Stimulated activated CD4-positive, alpha-beta T cell treated with anti-CD3 and anti-CD28 coated beads, TNF-alpha, amount 100 ng/mL, for 1 hour (primary cell): ENCODE measurements at regions not wholly inside any gene's neighbourhood (a gene's known extent, or its start where the extent isn't known, plus 50 kb on each side); places are given as distances from the start of the nearest gene placed in this dataset.
"Not testable (repeated sequence)": the region's sequence is repeated elsewhere in the genome, so short reads cannot be mapped to it uniquely, and the experiment has no call there.

Experiments used
- DNase-seq, 3 donors: peaks; one replicate each; pipeline ENCODE4 v3.0.0-alpha.2; 2020; ENCODE audit warnings: low read depth in 3 of 3, low spot score in 1 of 3

DNA sequence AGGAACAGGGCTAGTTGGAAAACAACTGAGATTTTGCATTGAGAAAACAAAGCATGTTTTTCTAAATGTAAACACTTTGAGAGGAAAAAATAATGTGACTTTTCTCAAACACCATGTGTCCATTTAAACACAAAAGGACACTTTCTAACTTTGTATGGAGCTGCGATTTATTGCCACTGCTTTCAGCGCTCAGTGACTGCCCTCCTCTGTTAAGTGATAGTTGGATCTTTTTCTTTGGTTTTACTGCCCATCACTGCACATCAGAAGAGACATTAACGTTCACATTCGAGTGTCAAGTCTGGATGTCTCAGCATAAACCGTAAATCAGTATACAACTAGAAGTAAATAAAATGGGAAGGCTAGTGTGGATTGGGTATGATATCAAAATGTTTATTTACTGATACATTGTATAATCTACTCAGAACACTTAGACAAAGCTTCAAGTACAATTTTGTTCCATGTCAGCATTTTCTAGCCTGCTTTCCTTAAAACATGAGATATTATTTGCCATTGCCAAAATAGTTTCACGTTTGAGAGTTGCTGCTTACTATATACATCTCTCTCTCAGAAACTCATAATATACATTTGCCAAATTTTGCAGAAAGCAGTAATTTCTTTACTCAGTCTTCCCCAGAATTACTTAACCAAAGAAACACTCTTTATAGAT lies 237.6 kb downstream of the IKZF2 start:
- no peak for DNase-seq

DNA sequence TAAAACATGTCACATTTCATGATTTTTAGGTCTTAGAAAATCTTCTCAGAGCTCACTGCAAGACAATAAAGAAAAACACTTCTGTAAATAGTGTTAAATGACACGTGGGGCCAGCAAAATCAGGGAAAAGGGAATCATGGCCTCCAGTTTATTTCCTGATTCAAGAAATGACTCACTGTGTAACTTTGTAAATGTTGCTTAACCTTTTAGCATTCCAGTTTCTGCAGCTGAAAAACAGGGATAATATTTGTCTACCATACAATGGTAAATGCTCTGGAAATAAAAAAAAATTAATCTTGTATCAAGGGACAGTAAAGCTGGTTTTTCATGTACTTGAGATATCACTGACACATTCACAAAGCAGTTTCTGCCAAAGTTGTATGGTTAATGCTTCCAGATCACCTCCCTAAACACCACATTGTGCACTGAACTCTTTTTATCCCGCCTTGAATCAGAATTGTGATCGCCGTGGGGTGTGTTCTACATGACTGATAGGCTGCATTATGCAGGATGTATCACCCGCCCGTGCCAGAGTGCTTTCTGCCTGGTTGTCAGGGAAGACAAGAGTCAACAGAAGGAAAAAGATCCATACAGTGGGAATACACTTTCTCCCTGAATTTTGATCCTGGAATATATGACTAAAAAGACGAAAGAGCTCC lies 238.8 kb downstream of the IKZF2 start:
- DNase-seq: no peak

DNA sequence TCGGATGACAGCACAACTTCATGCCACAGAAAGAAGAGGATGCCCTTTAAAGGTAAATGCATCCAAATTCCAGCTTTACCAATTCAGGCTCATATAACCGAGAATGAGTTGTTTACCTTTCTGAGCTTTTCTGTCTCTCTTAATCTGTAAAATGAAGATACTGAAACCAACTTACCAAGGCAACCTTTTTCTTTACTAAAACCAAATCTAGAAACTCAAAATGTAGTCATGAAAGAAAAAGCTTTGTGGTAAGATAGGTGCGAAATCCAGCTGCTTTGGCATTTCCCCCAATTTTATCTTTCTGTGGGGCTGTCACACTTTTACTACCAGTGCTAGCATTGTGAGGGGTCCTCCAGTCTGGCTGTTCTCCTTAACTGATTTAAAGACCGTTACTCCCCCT lies 240.4 kb downstream of the IKZF2 start:
- DNase-seq: no peak

DNA sequence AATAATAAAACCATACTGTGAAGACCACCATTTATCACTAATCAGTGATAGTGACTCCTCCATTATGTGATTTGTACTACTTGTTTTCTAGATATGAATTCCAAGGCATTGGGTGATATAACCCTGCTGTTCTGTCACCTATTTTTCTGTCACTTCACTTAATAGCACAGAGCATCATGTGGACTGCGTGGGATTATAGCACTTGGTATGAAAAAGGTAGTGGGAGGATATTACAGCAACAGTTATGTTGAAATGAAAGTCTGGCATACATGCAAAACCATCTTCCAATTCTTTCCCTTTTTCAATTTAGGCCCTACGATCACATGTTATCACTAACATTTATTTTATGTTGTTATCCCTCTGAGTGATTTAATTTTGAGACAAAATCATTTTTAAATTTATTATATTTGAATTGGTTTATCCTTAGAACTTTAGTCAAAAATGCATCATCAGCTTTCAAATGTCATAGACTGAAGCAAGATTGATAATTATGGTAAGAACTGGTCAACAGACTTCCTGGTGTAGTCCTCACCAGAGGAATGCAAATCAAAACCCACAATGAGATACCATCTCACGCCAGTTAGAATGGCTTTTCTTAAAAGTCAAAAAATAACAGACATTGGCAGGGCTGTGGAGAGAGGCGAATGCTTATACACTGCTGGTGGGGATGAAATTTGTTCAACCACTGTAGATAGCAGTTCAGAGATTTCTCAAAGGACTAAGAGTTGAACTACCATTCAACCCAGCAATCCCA lies 242.6 kb downstream of the IKZF2 start:
- DNase-seq: no peak

DNA sequence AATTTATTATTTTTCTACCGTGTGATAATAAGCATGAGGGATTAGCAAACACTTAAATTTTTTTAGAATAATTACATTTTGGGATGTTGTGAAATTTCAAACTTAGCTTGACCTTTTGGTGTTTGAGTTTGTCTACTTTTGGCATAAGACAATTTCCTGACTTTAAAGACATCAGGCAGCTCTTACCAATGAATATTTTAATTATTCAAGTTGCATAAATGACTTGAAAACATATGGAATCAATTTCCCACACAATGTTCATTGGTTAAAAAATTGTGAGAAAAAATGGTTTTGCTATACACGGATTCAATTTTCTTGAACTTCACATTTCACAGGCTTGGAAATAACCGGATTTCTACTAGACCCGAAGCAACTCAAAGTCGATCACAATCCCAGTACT lies 243.4 kb downstream of the IKZF2 start:
- no peak for DNase-seq

DNA sequence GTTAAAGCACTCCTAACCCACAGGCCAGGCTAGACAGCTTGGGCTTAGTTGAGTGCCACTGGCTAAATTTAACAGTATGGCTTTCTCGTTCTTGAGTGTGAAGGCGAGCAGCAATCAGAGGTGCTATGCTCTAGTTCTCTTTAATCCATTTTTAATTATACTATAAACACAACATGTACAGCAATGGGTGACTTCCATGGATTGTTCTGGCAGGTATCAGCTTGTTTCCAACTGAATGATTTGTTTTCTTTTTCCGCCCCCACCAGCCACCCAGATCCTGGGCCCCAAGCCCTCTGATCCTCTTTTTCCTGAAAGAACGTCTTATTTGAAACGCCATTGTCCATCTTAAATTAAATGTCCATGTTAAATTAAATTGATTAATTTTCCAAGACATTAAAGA lies 244.8 kb downstream of the IKZF2 start:
- no peak for DNase-seq

DNA sequence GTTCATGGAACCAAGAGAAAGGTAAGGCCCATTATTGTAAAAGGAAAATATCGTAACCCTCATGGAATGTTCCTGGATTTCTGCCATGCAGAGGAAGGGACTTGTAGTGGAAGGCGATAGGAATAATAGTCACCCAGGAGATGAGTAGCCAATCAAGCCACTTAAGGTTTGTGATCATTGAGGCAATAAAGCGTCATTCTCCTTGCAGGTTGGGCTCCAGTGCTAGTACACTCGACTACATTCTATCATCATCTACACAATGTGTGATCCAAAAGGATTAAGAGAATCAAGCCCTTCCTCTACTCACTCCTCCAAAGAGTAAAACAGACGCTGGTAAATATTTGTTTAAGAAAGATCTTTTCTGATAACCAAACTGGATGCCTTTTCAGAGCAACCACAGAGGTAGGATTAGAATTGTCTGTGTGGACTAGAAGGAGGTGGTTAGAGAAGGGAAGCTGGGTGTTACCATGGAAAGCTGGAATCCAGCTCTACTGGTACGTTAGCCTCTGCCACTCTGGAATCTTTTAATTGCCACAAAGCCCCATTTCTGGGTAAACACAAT lies 245.7 kb downstream of the IKZF2 start:
- no peak for DNase-seq

DNA sequence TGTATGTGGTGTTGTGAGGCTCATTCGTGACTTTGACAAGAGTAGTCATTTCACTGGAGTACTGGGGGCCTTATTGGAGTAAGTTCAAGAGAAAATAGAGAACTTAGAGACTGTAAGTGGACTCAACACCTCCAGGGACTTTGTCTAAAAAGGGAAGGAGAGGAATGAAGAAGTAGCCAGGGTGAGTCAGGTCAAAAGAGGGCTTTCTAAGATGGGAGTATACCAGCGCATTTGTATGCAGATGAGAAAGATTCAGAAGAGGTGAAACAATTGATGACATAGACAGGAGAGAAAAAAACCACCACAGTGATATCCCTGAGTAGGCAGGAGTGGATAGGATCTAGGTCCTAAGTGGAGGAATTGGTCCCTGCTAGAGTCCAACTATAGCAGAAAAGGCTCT lies 246.8 kb downstream of the IKZF2 start:
- DNase-seq: no peak

DNA sequence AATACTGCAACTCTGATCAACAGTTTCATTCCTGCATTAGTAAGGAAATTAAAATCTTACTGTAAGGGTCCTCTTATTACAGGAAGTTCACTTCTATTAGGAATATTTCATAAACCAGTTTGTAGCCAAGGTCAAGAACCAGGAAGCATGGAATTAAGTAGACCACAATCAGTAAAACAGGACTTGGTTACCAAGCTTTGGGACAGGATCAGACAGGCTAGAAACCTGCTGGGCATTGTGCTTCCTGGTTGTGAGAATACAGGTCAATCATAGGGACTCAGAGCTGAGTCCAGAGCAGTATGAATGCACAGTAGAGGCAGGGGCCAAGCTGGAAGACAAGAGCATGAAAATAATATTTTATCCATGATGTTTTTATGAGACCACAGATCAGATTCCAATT lies 248.0 kb downstream of the IKZF2 start:
- no peak for DNase-seq

DNA sequence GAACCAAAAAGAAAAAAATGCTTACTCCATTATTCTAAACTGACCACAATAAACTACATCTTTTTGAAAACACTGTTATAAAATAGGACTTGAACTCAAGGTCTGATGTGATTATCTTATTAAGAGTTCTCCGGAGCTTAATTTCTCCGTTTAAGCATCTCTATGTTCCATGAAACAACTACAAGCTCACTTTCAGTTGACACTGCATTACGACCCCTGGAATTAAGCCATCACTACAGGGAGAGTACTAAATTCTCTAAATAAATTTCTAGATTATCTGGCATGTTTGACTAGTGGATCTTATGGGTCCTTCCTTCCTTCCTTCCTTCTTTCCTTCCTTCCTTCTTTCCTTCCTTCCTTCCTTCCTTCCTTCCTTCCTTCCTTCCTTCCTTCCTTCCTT lies 249.0 kb downstream of the IKZF2 start:
- no peak for DNase-seq

DNA sequence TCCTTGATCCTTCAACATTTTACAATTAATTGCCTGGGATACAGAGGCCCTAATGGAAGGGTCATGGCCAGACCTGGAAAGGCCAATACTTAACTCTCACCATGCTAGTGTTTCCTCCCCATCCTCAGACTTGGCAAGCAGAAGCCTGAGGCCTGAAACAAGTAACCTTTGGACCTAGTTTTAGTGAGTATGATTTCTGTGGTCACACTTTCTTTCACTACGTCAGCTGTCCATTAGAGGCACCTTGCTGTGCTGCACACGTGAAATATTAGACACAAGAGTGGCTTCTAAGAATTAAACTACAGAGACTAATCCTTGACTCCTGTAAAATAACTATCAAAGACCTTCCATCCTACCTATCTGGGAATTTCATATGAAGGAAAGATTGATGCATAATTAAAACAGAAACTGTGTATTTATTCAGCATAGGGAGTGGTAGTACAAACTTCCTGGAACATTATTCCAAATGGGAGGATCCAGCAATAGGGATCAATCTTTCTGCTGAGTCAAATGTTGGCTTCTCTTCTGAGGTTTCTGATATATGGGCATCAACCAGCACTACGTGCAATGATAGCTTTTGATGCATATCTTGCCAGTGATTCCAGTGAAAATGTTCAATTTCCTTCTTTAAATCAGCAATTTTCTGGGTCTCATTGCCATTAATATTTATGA lies 249.7 kb downstream of the IKZF2 start:
- DNase-seq: no peak

DNA sequence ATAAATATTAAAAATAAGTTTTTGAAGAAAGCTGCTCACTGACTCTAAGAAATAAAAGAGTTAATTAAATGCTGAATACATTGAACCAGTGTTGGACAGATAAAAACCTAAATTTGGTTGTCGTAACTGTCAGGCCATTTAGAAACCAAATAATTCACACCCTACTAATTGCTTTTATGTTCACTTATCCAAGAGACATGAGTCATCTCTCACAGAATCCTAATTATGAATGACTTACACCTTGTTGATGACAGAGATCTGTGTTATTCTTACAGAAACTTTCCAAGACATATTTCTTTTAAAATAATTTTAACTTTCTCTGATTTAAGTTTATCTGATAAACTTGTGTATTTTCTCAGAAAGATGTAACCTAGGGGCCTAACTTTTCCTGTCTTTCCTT lies 250.7 kb downstream of the IKZF2 start:
- DNase-seq: no peak

DNA sequence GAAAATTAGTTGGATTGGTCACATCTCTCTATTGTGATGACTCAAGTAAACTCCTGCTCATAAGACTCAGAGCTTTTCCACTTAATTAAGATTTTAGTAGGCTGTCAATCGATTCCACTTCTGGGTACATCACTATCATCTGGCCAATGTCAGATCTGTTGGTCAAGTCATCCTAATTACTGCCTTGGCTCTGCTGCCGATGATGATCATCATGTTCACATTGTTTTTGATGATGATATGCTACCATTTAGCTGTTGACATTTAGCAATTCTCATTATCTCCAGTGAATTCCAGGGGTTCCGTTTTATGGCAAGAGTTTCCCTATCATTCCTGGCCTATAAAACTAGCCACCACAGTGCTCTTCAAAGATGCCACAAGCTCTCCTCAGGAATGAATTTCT lies 253.4 kb downstream of the IKZF2 start:
- DNase-seq: no peak

DNA sequence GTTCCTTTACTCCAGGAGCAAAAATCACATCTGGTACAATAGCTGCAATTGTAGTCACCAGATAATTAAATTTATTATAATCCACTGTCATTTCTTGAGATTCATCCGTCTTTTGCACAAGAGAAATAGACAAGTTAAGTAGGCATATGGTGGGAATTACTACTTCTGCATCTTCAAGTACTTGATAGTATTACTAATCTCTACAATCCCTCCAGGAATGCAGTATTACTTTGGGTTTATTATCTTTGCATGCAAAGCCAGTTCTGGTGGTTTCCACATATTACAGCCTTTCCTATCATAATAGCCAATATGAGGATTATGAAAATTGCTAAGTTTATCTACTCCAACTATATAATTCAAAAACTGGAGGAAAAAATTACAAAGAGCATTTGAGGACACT lies 254.1 kb downstream of the IKZF2 start:
- DNase-seq: no peak

DNA sequence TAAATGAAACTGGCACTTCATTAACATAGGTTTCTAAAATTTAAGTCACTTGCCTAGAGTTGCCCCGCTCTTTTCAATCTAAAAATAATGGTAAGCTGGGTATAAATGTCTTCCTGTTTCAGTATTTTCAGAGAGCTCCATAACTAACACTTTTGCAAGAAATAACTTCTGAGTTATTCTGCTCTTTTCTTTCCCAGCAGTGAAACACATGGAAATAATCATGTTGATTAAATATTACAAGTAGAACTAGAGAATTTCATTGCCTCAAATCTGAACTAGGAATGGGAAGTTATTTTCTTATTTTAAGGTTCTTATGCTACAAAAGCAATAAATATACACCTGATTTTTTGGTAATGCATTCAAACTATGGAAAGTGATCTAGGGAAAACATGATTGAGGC lies 257.4 kb downstream of the IKZF2 start:
- DNase-seq: no peak

DNA sequence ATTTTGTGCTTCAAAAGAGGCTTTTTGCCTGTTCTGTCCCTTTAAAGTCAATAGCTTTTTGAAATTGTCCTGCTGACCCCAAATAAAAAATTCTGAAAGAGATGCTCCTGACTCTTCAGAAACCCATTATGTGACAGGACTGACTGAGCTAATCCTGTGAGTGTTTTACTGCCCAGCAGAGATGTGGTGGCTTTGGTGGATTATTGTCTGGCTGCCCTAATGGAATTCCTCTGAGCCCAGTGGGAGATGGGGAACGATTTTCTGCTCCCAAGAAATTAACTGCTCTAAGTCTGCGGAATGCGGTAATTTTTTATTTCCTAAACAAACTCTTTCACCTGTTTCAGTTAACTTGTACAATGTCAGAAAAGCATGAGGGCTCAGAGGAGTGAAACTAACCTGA lies 258.2 kb downstream of the IKZF2 start:
- no peak for DNase-seq

DNA sequence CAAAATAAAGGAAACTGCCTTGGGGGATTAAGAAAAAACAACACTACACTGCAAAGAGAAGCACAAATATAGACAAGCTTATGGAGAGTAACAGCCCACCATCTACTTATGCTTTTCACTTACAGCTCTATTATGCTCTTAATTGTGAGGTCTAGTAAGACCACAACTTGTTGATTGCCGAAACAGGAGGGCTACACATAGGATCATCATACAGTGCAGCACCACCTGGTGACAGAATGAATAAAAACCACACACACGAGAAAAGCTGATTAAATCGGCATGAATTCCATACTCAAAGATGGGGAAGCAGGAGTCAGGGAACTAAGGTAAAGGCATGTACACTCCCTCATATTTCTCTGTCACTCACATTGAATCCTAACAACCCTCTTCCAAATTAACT lies 259.2 kb downstream of the IKZF2 start:
- no peak for DNase-seq

DNA sequence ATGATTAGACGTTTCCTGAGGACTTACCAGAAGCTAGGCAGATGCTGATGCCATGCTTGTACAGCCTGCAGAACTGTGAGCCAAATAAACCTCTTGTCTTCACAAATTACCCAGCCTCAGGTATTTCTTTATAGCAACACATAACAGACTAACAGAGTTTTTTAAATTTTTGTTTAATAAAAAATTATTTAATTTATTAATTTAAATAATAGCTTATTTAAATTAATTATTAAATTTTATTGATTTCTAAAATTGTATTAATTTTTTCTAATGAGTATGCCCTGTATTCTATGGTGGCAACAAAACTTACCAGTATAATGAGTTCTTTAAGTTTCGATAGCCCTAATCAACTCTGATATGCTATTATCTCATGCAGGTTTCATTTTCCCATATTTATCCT lies 259.8 kb downstream of the IKZF2 start:
- DNase-seq: no peak

DNA sequence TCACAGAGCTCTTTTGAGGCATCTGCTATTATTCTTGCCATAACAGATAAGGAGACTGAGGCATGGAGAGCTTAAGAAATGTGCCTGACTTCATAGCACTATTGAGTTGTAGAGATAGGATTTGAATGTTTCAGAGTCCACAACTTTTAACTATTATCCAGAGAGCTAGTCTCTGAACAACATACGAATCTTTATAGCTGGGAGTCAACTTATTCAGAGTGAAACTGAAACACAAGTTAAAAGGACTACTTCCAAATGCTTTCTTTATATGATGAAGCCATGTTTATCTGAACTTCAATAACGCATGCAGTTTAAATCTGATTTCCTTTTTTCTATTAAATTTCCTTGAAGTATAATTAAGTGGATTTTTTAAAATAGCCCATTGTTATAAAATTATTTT lies 268.8 kb downstream of the IKZF2 start:
- DNase-seq: no peak

DNA sequence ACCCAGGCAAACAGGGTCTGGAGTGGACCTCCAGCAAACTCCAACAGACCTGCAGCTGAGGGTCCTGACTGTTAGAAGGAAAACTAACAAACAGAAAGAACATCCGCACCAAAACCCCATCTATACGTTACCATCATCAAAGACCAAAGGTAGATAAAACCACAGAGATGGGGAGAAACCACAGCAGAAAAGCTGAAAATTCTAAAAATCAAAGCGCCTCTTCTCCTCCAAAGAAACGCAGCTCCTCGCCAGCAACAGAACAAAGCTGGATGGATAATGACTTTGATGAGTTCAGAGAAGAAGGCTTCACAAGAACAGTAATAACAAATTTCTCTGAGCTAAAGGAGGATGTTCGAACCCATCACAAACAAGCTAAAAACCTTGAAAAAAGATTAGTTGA lies 274.9 kb downstream of the IKZF2 start:
- DNase-seq: not testable (repeated sequence)

DNA sequence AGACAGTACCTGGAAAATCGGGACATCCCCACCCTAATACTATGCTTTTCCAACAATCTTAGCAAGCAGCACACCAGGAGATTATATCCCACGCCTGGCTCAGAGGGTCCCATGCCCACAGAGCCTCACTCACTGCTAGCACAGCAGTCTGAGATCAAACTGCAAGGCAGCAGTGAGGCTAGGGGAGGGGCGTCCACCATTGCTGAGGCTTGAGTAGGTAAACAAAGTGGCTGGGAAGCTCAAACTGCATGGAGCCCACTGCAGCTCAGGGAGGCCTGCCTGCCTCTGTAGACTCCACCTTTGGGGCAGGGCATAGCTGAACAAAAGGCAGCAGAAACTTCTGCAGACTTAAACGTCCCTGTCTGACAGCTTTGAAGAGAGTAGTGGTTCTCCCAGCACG lies 275.5 kb downstream of the IKZF2 start:
- DNase-seq: not testable (repeated sequence)

DNA sequence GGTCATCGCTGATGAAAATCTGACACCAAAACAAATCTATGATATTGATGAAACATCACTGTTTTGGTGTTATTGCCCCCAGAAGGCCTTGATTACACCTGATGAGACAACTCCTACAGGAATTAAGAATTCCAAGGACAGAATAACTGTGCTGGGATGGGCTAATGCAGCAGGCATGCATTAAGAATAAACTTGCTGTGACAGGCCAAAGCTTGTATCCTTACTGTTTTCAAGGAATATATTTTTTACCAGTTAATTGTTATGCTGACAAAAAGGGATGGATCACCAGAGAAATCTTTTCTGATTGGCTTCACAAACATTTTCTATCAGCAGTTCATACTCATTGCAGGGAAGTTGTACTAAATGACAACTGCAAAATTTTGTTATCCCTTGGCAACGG lies 278.2 kb downstream of the IKZF2 start:
- DNase-seq: no peak
